A549 (cell line): ENCODE measurements at regions not wholly inside any gene's neighbourhood (a gene's known extent, or its start where the extent isn't known, plus 50 kb on each side); places are given as distances from the start of the nearest gene placed in this dataset.

Experiments
- ATAC-seq, 2 experiments: fragments of 200-7000 bp in 1 of 2; fragments of >200 bp in 1 of 2; cut with Nextera tagmentation in 1 of 2; cut with Tn5 transposase in 1 of 2; 3 replicates each; pipeline versions ENCODE4 v1.8.0 to v1.9.1; 2018 to 2020; ENCODE audit warnings: mild to moderate bottlenecking in 1 of 2, moderate library complexity in 1 of 2
- CTCF ChIA-PET: fragments of 300-600 bp; sonication (Branson Sonifier 250); formaldehyde crosslinking; extraction: SDS; loops from one replicate; lab custom pipeline; 2021; ENCODE audit warnings: antibody characterized with exemption, inconsistent platforms; lab: Yijun Ruan, JAX
- POLR2A ChIA-PET: fragments of 350-600 bp; formaldehyde crosslinking; extraction: SDS; loops from one replicate; lab custom pipeline; 2021; ENCODE audit warnings: antibody characterized with exemption, inconsistent platforms; lab: Yijun Ruan, JAX
- DNase-seq, 2 experiments: peaks; one replicate each; pipeline versions ENCODE4 v3.0.0 to v3.0.0-alpha.2; 2011 to 2016; ENCODE audit warnings: low read depth in 1 of 2, low spot score in 1 of 2
- FAIRE-seq: peaks from 2 replicates; lab custom pipeline; 2011; peaks lifted over from hg19 to GRCh38; lab: Jason Lieb, UNC
- H3K27ac ChIP-seq, 2 experiments: fragments of >200 bp; sonication (Bioruptor Twin); formaldehyde crosslinking; 3 replicates each; pipeline ENCODE4 v1.5.1; 2016 to 2017
- H3K4me1 ChIP-seq: fragments of >200 bp; sonication (Bioruptor Twin); formaldehyde crosslinking; 3 replicates; pipeline ENCODE4 v1.6.1; 2016
- H3K4me2 ChIP-seq: fragments of >200 bp; sonication (Bioruptor Twin); formaldehyde crosslinking; 3 replicates; pipeline ENCODE4 v1.6.1; 2016
- H3K4me3 ChIP-seq: fragments of >200 bp; sonication (Bioruptor Twin); formaldehyde crosslinking; 3 replicates; pipeline ENCODE4 v1.5.1; 2016
- H3K9me3 ChIP-seq: fragments of >200 bp; sonication (Bioruptor Twin); formaldehyde crosslinking; 3 replicates; pipeline ENCODE4 v1.6.1; 2016
- ATOH8 ChIP-seq: fragments of 250-450 bp; sonication (Bioruptor Pico); IDR thresholded peaks from 2 replicates; pipeline ENCODE4 v1.5.0; 2020; ENCODE audit warnings: low read depth, mild to moderate bottlenecking, moderate library complexity
- BCL3 ChIP-seq: fragments of >200 bp; sonication (Bioruptor Twin); formaldehyde crosslinking; IDR thresholded peaks from 3 replicates; pipeline ENCODE4 v1.6.1; 2016
- CEBPB ChIP-seq, 2 experiments: fragments of >200 bp in 1 of 2; sonication (Bioruptor Twin) in 1 of 2; formaldehyde crosslinking in 1 of 2; IDR thresholded peaks; 2 replicates each; pipeline ENCODE4 v1.6.1; 2012 to 2016
- CHD2 ChIP-seq: fragments of 150-350 bp; IDR thresholded peaks from 2 replicates; pipeline ENCODE4 v1.6.1; 2014; ENCODE audit warnings: low read length; ENCODE audit not compliant: partially characterized antibody
- CHD4 ChIP-seq: fragments of 200-600 bp; sonication (generic); IDR thresholded peaks from 2 replicates; pipeline ENCODE4 v1.6.1; 2016; ENCODE audit warnings: antibody characterized with exemption, mild to moderate bottlenecking, borderline replicate concordance
- EP300 ChIP-seq, 2 experiments: fragments of >200 bp; sonication (Bioruptor Twin); formaldehyde crosslinking; IDR thresholded peaks; 2 replicates in 1 of 2; 3 replicates in 1 of 2; pipeline ENCODE4 v1.6.1; 2016 to 2017
- ESRRA ChIP-seq: fragments of 150-350 bp; IDR thresholded peaks from 2 replicates; pipeline ENCODE4 v1.6.1; 2014; ENCODE audit warnings: mild to moderate bottlenecking, low read length, borderline replicate concordance
- FOXS1 ChIP-seq: fragments of 250-450 bp; sonication (Bioruptor Pico); IDR thresholded peaks from 2 replicates; pipeline ENCODE4 v1.5.0; 2020; ENCODE audit warnings: mild to moderate bottlenecking, moderate library complexity
- HDAC2 ChIP-seq: fragments of 200-600 bp; sonication (generic); IDR thresholded peaks from 2 replicates; pipeline ENCODE4 v1.6.1; 2016
- HOXB13 ChIP-seq: fragments of 250-450 bp; sonication (Bioruptor Pico); IDR thresholded peaks from 2 replicates; pipeline ENCODE4 v1.5.0; 2020; ENCODE audit warnings: low read depth, mild to moderate bottlenecking, moderate library complexity
- HOXB5 ChIP-seq: fragments of 250-450 bp; sonication (Bioruptor Pico); IDR thresholded peaks from 2 replicates; pipeline ENCODE4 v1.5.0; 2020; ENCODE audit warnings: mild to moderate bottlenecking, moderate library complexity
- JUNB ChIP-seq: fragments of >200 bp; sonication (Bioruptor Twin); formaldehyde crosslinking; IDR thresholded peaks from 2 replicates; pipeline ENCODE4 v1.6.1; 2016
- KDM1A ChIP-seq: fragments of 200-600 bp; sonication (generic); IDR thresholded peaks from 2 replicates; pipeline ENCODE4 v1.6.1; 2016; ENCODE audit warnings: low read depth, mild to moderate bottlenecking
- MAX ChIP-seq: IDR thresholded peaks from 2 replicates; pipeline ENCODE4 v1.6.1; 2012
- NFE2L2 ChIP-seq: fragments of 150-350 bp; conservative IDR thresholded peaks from 2 replicates; pipeline ENCODE4 v1.6.1; 2014; ENCODE audit warnings: low read length
- NPAS2 ChIP-seq: fragments of 250-450 bp; sonication (Bioruptor Pico); IDR thresholded peaks from 2 replicates; pipeline ENCODE4 v1.8.0; 2022; ENCODE audit warnings: mild to moderate bottlenecking, moderate library complexity, borderline replicate concordance
- POLR2A ChIP-seq: IDR thresholded peaks from 2 replicates; pipeline ENCODE4 v1.6.1; 2012; ENCODE audit warnings: mild to moderate bottlenecking, low read length
- POLR2AphosphoS2 ChIP-seq: conservative IDR thresholded peaks from 2 replicates; pipeline ENCODE4 v1.6.1; 2012; ENCODE audit warnings: low read length, improper control_type of control experiment, inconsistent platforms
- RAD21 ChIP-seq, 2 experiments: fragments of >200 bp in 1 of 2; sonication (Bioruptor Twin) in 1 of 2; formaldehyde crosslinking in 1 of 2; IDR thresholded peaks in 1 of 2; conservative IDR thresholded peaks in 1 of 2; 2 replicates in 1 of 2; 3 replicates in 1 of 2; pipeline ENCODE4 v1.6.1; 2012 to 2018; ENCODE audit warnings: inconsistent platforms in 1 of 2
- RARB ChIP-seq: fragments of 250-450 bp; sonication (Bioruptor Pico); IDR thresholded peaks from 2 replicates; pipeline ENCODE4 v1.8.0; 2021; ENCODE audit warnings: mild to moderate bottlenecking, moderate library complexity
- REST ChIP-seq: fragments of 200-600 bp; sonication (generic); IDR thresholded peaks from 2 replicates; pipeline ENCODE4 v1.6.1; 2016; ENCODE audit warnings: antibody characterized with exemption, mild to moderate bottlenecking, moderate library complexity
- RNF2 ChIP-seq: fragments of 200-600 bp; sonication (generic); IDR thresholded peaks from 2 replicates; pipeline ENCODE4 v1.6.1; 2016; ENCODE audit warnings: low read depth, mild to moderate bottlenecking, antibody characterized with exemption, moderate library complexity, borderline replicate concordance
- SMC3 ChIP-seq: fragments of >200 bp; sonication (Bioruptor Twin); formaldehyde crosslinking; IDR thresholded peaks from 3 replicates; pipeline ENCODE4 v1.6.1; 2018; ENCODE audit warnings: inconsistent platforms
- SREBF2 ChIP-seq: fragments of 450-650 bp; IDR thresholded peaks from 2 replicates; pipeline ENCODE4 v1.6.1; 2014; ENCODE audit warnings: mild to moderate bottlenecking, moderate library complexity
- TFCP2L1 ChIP-seq: fragments of 250-450 bp; sonication (Bioruptor Pico); IDR thresholded peaks from 2 replicates; pipeline ENCODE4 v1.5.0; 2021; ENCODE audit warnings: mild to moderate bottlenecking
- TP53 ChIP-seq: fragments of 250-450 bp; sonication (Bioruptor Pico); IDR thresholded peaks from 2 replicates; pipeline ENCODE4 v1.5.0; 2021; ENCODE audit warnings: mild to moderate bottlenecking, moderate library complexity
- USF2 ChIP-seq: fragments of 450-650 bp; IDR thresholded peaks from 2 replicates; pipeline ENCODE4 v1.6.1; 2014; ENCODE audit warnings: antibody characterized with exemption
- ZSCAN20 ChIP-seq: fragments of 250-450 bp; sonication (Bioruptor Pico); IDR thresholded peaks from 2 replicates; pipeline ENCODE4 v1.8.0; 2022; ENCODE audit warnings: mild to moderate bottlenecking, moderate library complexity
- WGBS: methylation state at CpG from one replicate; pipeline ENCODE4 v1.1.6; 2017; ENCODE audit errors: missing lambda C conversion rate; 5-methylcytosine and 5-hydroxymethylcytosine counted together
- TF ChIP-seq, protein P1 (sequence below): IDR thresholded peaks from 2 replicates; pipeline ENCODE4 v1.6.1; 2012; ENCODE audit warnings: low read depth, borderline replicate concordance
- TF ChIP-seq, protein P2 (sequence below): fragments of 150-350 bp; IDR thresholded peaks from 2 replicates; pipeline ENCODE4 v1.6.1; 2014; ENCODE audit warnings: low read depth, mild to moderate bottlenecking, low read length

GRCh38 chr4:90028460-90028859, 98.7 kb upstream of the CCSER1 start:
- CTCF ChIA-PET, result interaction anchor here (0.6 kb wide), 1 partner anchor 869 kb away, joined by 4 read pairs; no protein-coding TSS in a partner anchor
- no peak for DNase-seq
- Histone ChIP-seq H3K4me3 (no peak overlapping the region), H3K27ac (no peak overlapping the region), H3K9me3 (no peaks in the 10 kb centered on the region), H3K4me2 (no peak overlapping the region), H3K4me1 (no peaks in the 10 kb centered on the region)
- FAIRE-seq, result no peak
- no peak for ATAC-seq
- WGBS, result 61% methylated on average over 2 of the region's 2 CpGs
- TF ChIP-seq HDAC2 (no peak), JUNB (no peak), RARB (CRISPR knock-in tag) (no peak), MAX (no peak), RNF2 (no peak), CEBPB (IDR thresholded peaks at IDR 0.05) (no peak), ZSCAN20 (CRISPR knock-in tag) (no peak), SREBF2 (no peak), TFCP2L1 (CRISPR knock-in tag) (no peak), HOXB5 (CRISPR knock-in tag) (no peak), CHD2 (no peak)
- TF ChIP-seq, protein P1, sequence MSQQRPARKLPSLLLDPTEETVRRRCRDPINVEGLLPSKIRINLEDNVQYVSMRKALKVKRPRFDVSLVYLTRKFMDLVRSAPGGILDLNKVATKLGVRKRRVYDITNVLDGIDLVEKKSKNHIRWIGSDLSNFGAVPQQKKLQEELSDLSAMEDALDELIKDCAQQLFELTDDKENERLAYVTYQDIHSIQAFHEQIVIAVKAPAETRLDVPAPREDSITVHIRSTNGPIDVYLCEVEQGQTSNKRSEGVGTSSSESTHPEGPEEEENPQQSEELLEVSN, result no peak
- TF ChIP-seq, all 56 proteins: peak for 0
- POLR2A ChIA-PET, result no interaction called here

DNA sequence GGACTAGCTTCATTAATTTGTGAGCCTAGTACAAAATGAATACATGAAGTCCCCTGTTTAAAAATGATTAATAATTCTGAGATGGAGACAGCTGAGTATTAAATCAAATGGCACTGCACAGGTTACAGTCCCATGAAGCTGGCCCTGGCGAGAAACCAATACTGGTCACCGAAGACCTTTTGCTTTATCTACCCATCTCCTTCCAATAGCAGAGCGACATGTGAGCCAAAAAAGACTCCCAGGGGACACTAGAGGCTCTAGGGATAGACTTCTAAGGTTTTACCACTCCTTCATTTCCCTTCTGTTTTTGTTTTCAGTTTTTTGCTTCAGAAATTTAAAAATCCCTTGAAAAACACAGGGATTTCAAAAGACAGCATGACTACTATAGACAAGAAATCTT, 97.0 kb upstream of the CCSER1 start:
- TF ChIP-seq EP300 (IDR thresholded peaks at IDR 0.05), result no peak
- TF ChIP-seq TP53 (CRISPR knock-in tag), result no peak
- TF ChIP-seq ESRRA, result no peak
- no peak for TF ChIP-seq USF2
- no peak for TF ChIP-seq NPAS2 (CRISPR knock-in tag)
- no peak for TF ChIP-seq RAD21 (conservative IDR thresholded peaks at IDR 0.05 in 1 of 2, IDR thresholded peaks at IDR 0.05 in 1 of 2)
- TF ChIP-seq ATOH8 (CRISPR knock-in tag), result no peak
- no peak for TF ChIP-seq SMC3
- TF ChIP-seq POLR2A, result no peak
- no peak for TF ChIP-seq MAX
- no peak for TF ChIP-seq HOXB13 (CRISPR knock-in tag)
- no peak for TF ChIP-seq KDM1A
- TF ChIP-seq, protein P2, sequence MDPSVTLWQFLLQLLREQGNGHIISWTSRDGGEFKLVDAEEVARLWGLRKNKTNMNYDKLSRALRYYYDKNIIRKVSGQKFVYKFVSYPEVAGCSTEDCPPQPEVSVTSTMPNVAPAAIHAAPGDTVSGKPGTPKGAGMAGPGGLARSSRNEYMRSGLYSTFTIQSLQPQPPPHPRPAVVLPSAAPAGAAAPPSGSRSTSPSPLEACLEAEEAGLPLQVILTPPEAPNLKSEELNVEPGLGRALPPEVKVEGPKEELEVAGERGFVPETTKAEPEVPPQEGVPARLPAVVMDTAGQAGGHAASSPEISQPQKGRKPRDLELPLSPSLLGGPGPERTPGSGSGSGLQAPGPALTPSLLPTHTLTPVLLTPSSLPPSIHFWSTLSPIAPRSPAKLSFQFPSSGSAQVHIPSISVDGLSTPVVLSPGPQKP, result no peak
- TF ChIP-seq POLR2AphosphoS2, result no peak
- TF ChIP-seq, protein P1, result no peak
- TF ChIP-seq NFE2L2, result no peak
- no peak for TF ChIP-seq BCL3
- TF ChIP-seq CHD4, result no peak
- no peak for TF ChIP-seq REST
- no peak for TF ChIP-seq FOXS1 (CRISPR knock-in tag)
- no peak for FAIRE-seq
- Histone ChIP-seq H3K4me2 (no peak overlapping the region), H3K4me3 (no peak overlapping the region), H3K4me1 (no peaks in the 10 kb centered on the region), H3K9me3 (no peaks in the 10 kb centered on the region), H3K27ac (no peak overlapping the region)
- no peak for DNase-seq
- 40% methylated on average over 3 of the region's 3 CpGs for WGBS
- no peak for ATAC-seq
- ChIA-PET POLR2A (no interaction called here), CTCF (no interaction called here)
